CD14-positive monocyte (primary cell): ENCODE measurements at regions not wholly inside any gene's neighbourhood (a gene's known extent, or its start where the extent isn't known, plus 50 kb on each side); places are given as distances from the start of the nearest gene placed in this dataset.

Experiments
- DNase-seq, 3 donors: peaks; one replicate each; pipeline ENCODE4 v3.0.0-alpha.2; 2011 to 2022
- H2AFZ ChIP-seq: 2 replicates; pipeline ENCODE4 v1.6.0; 2012; ENCODE audit warnings: mild to moderate bottlenecking, low read depth, low read length, inconsistent platforms; ENCODE audit not compliant: insufficient read depth, poor library complexity, severe bottlenecking
- H3K27ac ChIP-seq, 2 donors: 1 replicate in 1 of 2; 2 replicates in 1 of 2; pipeline ENCODE4 v1.5.1; 2012 to 2013; ENCODE audit warnings: low read length in 2 of 2, control low read depth in 1 of 2, inconsistent platforms in 1 of 2, low read depth in 1 of 2, mild to moderate bottlenecking in 1 of 2
- H3K27me3 ChIP-seq, 2 donors: one replicate each; pipeline versions ENCODE4 v1.6.0 to v1.6.1; 2011 to 2013; ENCODE audit warnings: low read length in 2 of 2; ENCODE audit not compliant: control insufficient read depth in 2 of 2, insufficient read depth in 2 of 2
- H3K36me3 ChIP-seq, 2 donors: replicated peaks in 1 of 2; 1 replicate in 1 of 2; 2 replicates in 1 of 2; pipeline versions ENCODE4 v1.5.1 to v1.6.1; 2012 to 2013; ENCODE audit warnings: low read length in 2 of 2, control low read depth in 1 of 2, inconsistent platforms in 1 of 2, mild to moderate bottlenecking in 1 of 2; ENCODE audit not compliant: insufficient read depth in 2 of 2, control insufficient read depth in 1 of 2
- H3K4me1 ChIP-seq, 2 donors: 1 replicate in 1 of 2; 2 replicates in 1 of 2; pipeline versions ENCODE4 v1.5.1 to v1.6.1; 2012 to 2013; ENCODE audit warnings: low read length in 2 of 2, control low read depth in 1 of 2, inconsistent platforms in 1 of 2, mild to moderate bottlenecking in 1 of 2, moderate library complexity in 1 of 2; ENCODE audit not compliant: insufficient read depth in 2 of 2, control insufficient read depth in 1 of 2
- H3K4me2 ChIP-seq: replicated peaks from 2 replicates; pipeline ENCODE3; 2012; ENCODE audit warnings: low read length, moderate library complexity, mild to moderate bottlenecking; ENCODE audit not compliant: poor library complexity, severe bottlenecking; ENCODE audit errors: extremely low read depth
- H3K4me3 ChIP-seq, 3 experiments: fragments of 200-600 bp in 1 of 3; sonication (generic) in 1 of 3; replicated peaks in 1 of 3; 1 replicate in 2 of 3; 2 replicates in 1 of 3; pipeline ENCODE4 v1.5.1; 2011 to 2013; ENCODE audit warnings: low read length in 3 of 3, mild to moderate bottlenecking in 3 of 3, control low read depth in 2 of 3, low read depth in 2 of 3, inconsistent platforms in 1 of 3, moderate library complexity in 1 of 3
- H3K79me2 ChIP-seq: 2 replicates; pipeline ENCODE4 v1.6.0; 2012; ENCODE audit warnings: mild to moderate bottlenecking, control low read depth, inconsistent platforms, low read length, moderate library complexity; ENCODE audit not compliant: insufficient read depth
- H3K9ac ChIP-seq: 2 replicates; pipeline ENCODE4 v1.6.0; 2017; ENCODE audit warnings: low read length, mild to moderate bottlenecking; ENCODE audit not compliant: insufficient read depth, poor library complexity, severe bottlenecking
- H3K9me3 ChIP-seq, 2 donors: replicated peaks in 1 of 2; 1 replicate in 1 of 2; 2 replicates in 1 of 2; pipeline versions ENCODE4 v1.5.1 to v1.6.1; 2012 to 2013; ENCODE audit warnings: low read length in 2 of 2, control low read depth in 1 of 2; ENCODE audit not compliant: control insufficient read depth in 1 of 2, insufficient read depth in 1 of 2
- H4K20me1 ChIP-seq: 2 replicates; pipeline ENCODE4 v1.6.0; 2012; ENCODE audit warnings: mild to moderate bottlenecking, low read length, control low read depth, moderate library complexity; ENCODE audit not compliant: insufficient read depth
- H3K27ac Mint-ChIP-seq, 7 donors: one replicate each; pipeline ENCODE4 v1.8.0; 2020; ENCODE audit warnings: mild to moderate bottlenecking in 7 of 7, mixed read lengths in 7 of 7, moderate library complexity in 6 of 7, inconsistent platforms in 2 of 7
- H3K27me3 Mint-ChIP-seq, 3 donors: one replicate each; pipeline ENCODE4 v1.8.0; 2021 to 2022; ENCODE audit warnings: low read depth in 3 of 3, mild to moderate bottlenecking in 3 of 3, mixed read lengths in 3 of 3, moderate library complexity in 3 of 3, inconsistent platforms in 1 of 3
- H3K36me3 Mint-ChIP-seq, 2 donors: one replicate each; pipeline ENCODE4 v1.8.0; 2020; ENCODE audit warnings: mixed read lengths in 2 of 2, inconsistent platforms in 1 of 2, mild to moderate bottlenecking in 1 of 2
- H3K4me1 Mint-ChIP-seq: one replicate; pipeline ENCODE4 v1.8.0; 2020; ENCODE audit warnings: mild to moderate bottlenecking, mixed read lengths
- H3K4me3 Mint-ChIP-seq, 2 donors: one replicate each; pipeline ENCODE4 v1.8.0; 2020; ENCODE audit warnings: mild to moderate bottlenecking in 2 of 2, mixed read lengths in 2 of 2, moderate library complexity in 1 of 2
- H3K9me3 Mint-ChIP-seq, 7 donors: one replicate each; pipeline ENCODE4 v1.8.0; 2020 to 2022; ENCODE audit warnings: mixed read lengths in 7 of 7, mild to moderate bottlenecking in 6 of 7, moderate library complexity in 6 of 7, inconsistent platforms in 2 of 7
- WGBS: methylation state at CpG from one replicate; pipeline ENCODE4 v1.1.5; 2013; ENCODE audit warnings: missing lambda C conversion rate; ENCODE audit not compliant: insufficient coverage; 5-methylcytosine and 5-hydroxymethylcytosine counted together
- intact Hi-C, 2 donors: fragments of 100-400 bp; cut with micrococcal nuclease; formaldehyde crosslinking; loops; one replicate each; pipeline versions ENCODE4 v1.15.0 to v1.15.1; 2023
- TF ChIP-seq, protein P1 (sequence below): fragments of 200-600 bp; IDR thresholded peaks from one replicate; pipeline ENCODE4 v1.8.0; 2022; ENCODE audit warnings: antibody characterized with exemption, mild to moderate bottlenecking

DNA sequence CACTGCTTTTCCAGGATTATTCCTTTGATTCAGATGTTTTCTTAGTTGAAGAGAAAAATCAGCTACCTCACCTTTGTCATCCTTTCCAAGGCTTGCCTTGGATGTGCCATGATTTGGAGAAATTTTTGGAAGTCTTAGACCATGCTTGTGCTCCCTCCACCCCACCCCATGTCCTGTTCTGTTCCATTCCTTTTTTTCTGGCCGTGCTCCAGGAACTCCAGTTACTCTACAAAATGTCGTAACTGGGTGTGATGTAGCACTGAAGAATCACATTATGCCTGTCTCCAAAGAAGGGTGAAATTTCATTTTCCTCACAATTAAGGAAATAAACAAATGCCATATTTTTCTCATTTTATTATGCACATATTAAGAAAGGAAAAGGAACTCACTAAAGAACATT, 217.8 kb upstream of the ZRANB2 start:
- Mint-ChIP-seq H3K4me3 (no peak overlapping the region), H3K4me1 (no peaks in the 10 kb centered on the region), H3K36me3 (no peaks in the 10 kb centered on the region), H3K27me3 (peaks cover 0 to 1% (median 0%) of the 10 kb centered on the region in 3 donors), H3K27ac (no peak overlapping the region), H3K9me3 (peaks cover 0 to 9% (median 3%) of the 10 kb centered on the region in 7 donors)
- Histone ChIP-seq H3K4me1 (no peaks in the 10 kb centered on the region), H3K9ac (no peak overlapping the region), H3K79me2 (no peaks in the 10 kb centered on the region), H3K27me3 (no peaks in the 10 kb centered on the region), H2AFZ (no peak overlapping the region), H3K9me3 (peaks cover 0 to 3% of the 10 kb centered on the region in 2 donors), H3K4me2 (no peak overlapping the region), H3K27ac (no peak overlapping the region), H3K36me3 (no peaks in the 10 kb centered on the region), H3K4me3 (no peak overlapping the region), H4K20me1 (no peaks in the 10 kb centered on the region)
- DNase-seq = no peak
- TF ChIP-seq, protein P1, sequence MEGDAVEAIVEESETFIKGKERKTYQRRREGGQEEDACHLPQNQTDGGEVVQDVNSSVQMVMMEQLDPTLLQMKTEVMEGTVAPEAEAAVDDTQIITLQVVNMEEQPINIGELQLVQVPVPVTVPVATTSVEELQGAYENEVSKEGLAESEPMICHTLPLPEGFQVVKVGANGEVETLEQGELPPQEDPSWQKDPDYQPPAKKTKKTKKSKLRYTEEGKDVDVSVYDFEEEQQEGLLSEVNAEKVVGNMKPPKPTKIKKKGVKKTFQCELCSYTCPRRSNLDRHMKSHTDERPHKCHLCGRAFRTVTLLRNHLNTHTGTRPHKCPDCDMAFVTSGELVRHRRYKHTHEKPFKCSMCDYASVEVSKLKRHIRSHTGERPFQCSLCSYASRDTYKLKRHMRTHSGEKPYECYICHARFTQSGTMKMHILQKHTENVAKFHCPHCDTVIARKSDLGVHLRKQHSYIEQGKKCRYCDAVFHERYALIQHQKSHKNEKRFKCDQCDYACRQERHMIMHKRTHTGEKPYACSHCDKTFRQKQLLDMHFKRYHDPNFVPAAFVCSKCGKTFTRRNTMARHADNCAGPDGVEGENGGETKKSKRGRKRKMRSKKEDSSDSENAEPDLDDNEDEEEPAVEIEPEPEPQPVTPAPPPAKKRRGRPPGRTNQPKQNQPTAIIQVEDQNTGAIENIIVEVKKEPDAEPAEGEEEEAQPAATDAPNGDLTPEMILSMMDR = no peak
- intact Hi-C loops = no loop called here
- no CpG with 5 or more reads among the region's 2 CpGs for WGBS

DNA sequence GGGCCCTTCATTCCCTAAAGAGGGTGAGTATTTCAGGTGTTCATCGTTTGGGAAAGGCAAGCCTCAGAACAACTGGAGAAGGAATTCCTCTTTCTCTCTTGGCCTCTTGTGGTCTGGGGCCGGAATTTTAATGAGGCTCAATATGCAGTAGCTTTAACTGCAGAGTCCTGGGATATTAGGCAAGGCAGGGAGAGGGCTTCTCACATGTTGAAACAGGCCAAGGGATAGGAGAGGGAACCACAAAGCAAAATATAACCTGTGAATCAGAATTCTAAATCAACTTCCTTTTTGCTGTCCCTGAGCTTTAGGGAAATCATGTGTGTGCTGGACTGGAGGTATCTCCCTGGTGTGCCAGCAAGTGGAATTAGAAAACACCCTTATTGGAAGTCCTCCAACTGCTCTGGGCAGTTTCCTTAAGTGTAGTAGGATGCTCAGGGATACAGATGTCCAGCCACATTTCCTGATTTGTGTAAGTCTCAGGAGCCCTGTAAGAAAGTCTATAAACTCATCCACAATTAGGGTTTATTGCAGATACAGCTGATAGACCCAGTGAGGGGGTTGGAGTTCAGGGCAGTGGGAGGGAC, 215.8 kb upstream of the ZRANB2 start:
- no peaks in the 10 kb centered on the region for H3K4me1 Mint-ChIP-seq
- intact Hi-C loops = no loop called here
- TF ChIP-seq, protein P1 = no peak
- H3K27me3 Mint-ChIP-seq = peaks cover 0 to 3% (median 0%) of the 10 kb centered on the region in 3 donors
- H2AFZ ChIP-seq = no peak overlapping the region
- no peak for DNase-seq
- WGBS = 60% methylated on average over 1 of the region's 2 CpGs
- H3K27ac ChIP-seq = no peak overlapping the region
- no peak overlapping the region for H3K9ac ChIP-seq
- H4K20me1 ChIP-seq = no peaks in the 10 kb centered on the region
- H3K9me3 ChIP-seq = peaks cover 0 to 3% of the 10 kb centered on the region in 2 donors
- H3K4me2 ChIP-seq = no peak overlapping the region
- H3K36me3 Mint-ChIP-seq = no peaks in the 10 kb centered on the region
- no peaks in the 10 kb centered on the region for H3K4me1 ChIP-seq
- no peak overlapping the region for H3K27ac Mint-ChIP-seq
- H3K27me3 ChIP-seq = no peaks in the 10 kb centered on the region
- no peaks in the 10 kb centered on the region for H3K36me3 ChIP-seq
- H3K4me3 Mint-ChIP-seq = no peak overlapping the region
- H3K9me3 Mint-ChIP-seq = peaks cover 0 to 15% (median 7%) of the 10 kb centered on the region in 7 donors
- no peak overlapping the region for H3K4me3 ChIP-seq
- H3K79me2 ChIP-seq = no peaks in the 10 kb centered on the region
